ENCODE measurements at regions not wholly inside any gene's neighbourhood (a gene's known extent, or its start where the extent isn't known, plus 50 kb on each side); places are given as distances from the start of the nearest gene placed in this dataset.

GRCh38 chr10:133006202-133006601 lies 63.8 kb upstream of the CFAP46 start:
- peaks cover 14% of the 10 kb centered on the region for H3K27me3 Mint-ChIP-seq (ENCODE audit: low read depth)
- H3K36me3 Mint-ChIP-seq (ENCODE audit: low read depth) = no peaks in the 10 kb centered on the region
- no peak for DNase-seq (ENCODE audit: low spot score)
- no peak overlapping the region for H3K4me3 Mint-ChIP-seq (ENCODE audit: unreplicated experiment)
- no peak for TF ChIP-seq CTCF (IDR thresholded peaks at IDR 0.05)
- no peaks in the 10 kb centered on the region for H3K4me1 Mint-ChIP-seq (ENCODE audit: low read depth)
- H3K27ac Mint-ChIP-seq (ENCODE audit: unreplicated experiment) = no peak overlapping the region
- no peaks in the 10 kb centered on the region for H3K9me3 Mint-ChIP-seq (ENCODE audit: low read depth)

- no peak for TF ChIP-seq CTCF (IDR thresholded peaks at IDR 0.05)
- Mint-ChIP-seq H3K4me1 (ENCODE audit: low read depth) (no peaks in the 10 kb centered on the region), H3K27ac (ENCODE audit: unreplicated experiment) (no peak overlapping the region), H3K27me3 (ENCODE audit: low read depth) (peaks cover 19% of the 10 kb centered on the region), H3K36me3 (ENCODE audit: low read depth) (no peaks in the 10 kb centered on the region), H3K9me3 (ENCODE audit: low read depth) (no peaks in the 10 kb centered on the region), H3K4me3 (ENCODE audit: unreplicated experiment) (no peak overlapping the region)
- no peak for DNase-seq (ENCODE audit: low spot score)
Observed at GRCh38 chr10:133004478-133004877, 62.1 kb upstream of the CFAP46 start.

- Mint-ChIP-seq H3K27ac (ENCODE audit: unreplicated experiment) (no peak overlapping the region), H3K4me1 (ENCODE audit: low read depth) (no peaks in the 10 kb centered on the region), H3K36me3 (ENCODE audit: low read depth) (no peaks in the 10 kb centered on the region), H3K27me3 (ENCODE audit: low read depth) (peaks cover 24% of the 10 kb centered on the region), H3K9me3 (ENCODE audit: low read depth) (no peaks in the 10 kb centered on the region), H3K4me3 (ENCODE audit: unreplicated experiment) (no peak overlapping the region)
- TF ChIP-seq CTCF (IDR thresholded peaks at IDR 0.05) = no peak
- no peak for DNase-seq (ENCODE audit: low spot score)
Observed at GRCh38 chr10:133003188-133003587, 60.8 kb upstream of the CFAP46 start.

- no peak for DNase-seq (ENCODE audit: low spot score)
- Mint-ChIP-seq H3K4me3 (ENCODE audit: unreplicated experiment) (no peak overlapping the region), H3K36me3 (ENCODE audit: low read depth) (no peaks in the 10 kb centered on the region), H3K27me3 (ENCODE audit: low read depth) (peaks cover 29% of the 10 kb centered on the region), H3K4me1 (ENCODE audit: low read depth) (no peaks in the 10 kb centered on the region), H3K27ac (ENCODE audit: unreplicated experiment) (no peak overlapping the region), H3K9me3 (ENCODE audit: low read depth) (no peaks in the 10 kb centered on the region)
- TF ChIP-seq CTCF (IDR thresholded peaks at IDR 0.05) = no peak
Observed at GRCh38 chr10:133002685-133003084, 60.3 kb upstream of the CFAP46 start.

GRCh38 chr10:133001114-133001513 lies 58.7 kb upstream of the CFAP46 start:
- TF ChIP-seq CTCF (IDR thresholded peaks at IDR 0.05) = no peak
- Mint-ChIP-seq H3K4me1 (ENCODE audit: low read depth) (no peaks in the 10 kb centered on the region), H3K36me3 (ENCODE audit: low read depth) (no peaks in the 10 kb centered on the region), H3K9me3 (ENCODE audit: low read depth) (no peaks in the 10 kb centered on the region), H3K27ac (ENCODE audit: unreplicated experiment) (no peak overlapping the region), H3K4me3 (ENCODE audit: unreplicated experiment) (no peak overlapping the region), H3K27me3 (ENCODE audit: low read depth) (peaks cover 37% of the 10 kb centered on the region)
- DNase-seq (ENCODE audit: low spot score) = no peak
